GM13976 (cell line): ENCODE measurements at regions not wholly inside any gene's neighbourhood (a gene's known extent, or its start where the extent isn't known, plus 50 kb on each side); places are given as distances from the start of the nearest gene placed in this dataset.

Experiments
- DNase-seq: peaks from one replicate; pipeline ENCODE4 v3.0.0; 2012; ENCODE audit warnings: low spot score
- in situ Hi-C: fragments of 300-500 bp; cut with MboI; formaldehyde crosslinking; loops from one replicate; pipeline ENCODE4 v1.12.0; 2022; ENCODE audit warnings: low sequenced_read_pairs, mixed read lengths, inconsistent platforms; ENCODE audit not compliant: unreplicated experiment
- TF ChIP-seq, protein P1 (sequence below): IDR thresholded peaks from 2 replicates; pipeline ENCODE4 v1.5.1; 2012; ENCODE audit warnings: borderline replicate concordance, mild to moderate bottlenecking; ENCODE audit not compliant: insufficient read depth; ENCODE audit errors: extremely low read depth, missing control alignments, control extremely low read depth

DNA sequence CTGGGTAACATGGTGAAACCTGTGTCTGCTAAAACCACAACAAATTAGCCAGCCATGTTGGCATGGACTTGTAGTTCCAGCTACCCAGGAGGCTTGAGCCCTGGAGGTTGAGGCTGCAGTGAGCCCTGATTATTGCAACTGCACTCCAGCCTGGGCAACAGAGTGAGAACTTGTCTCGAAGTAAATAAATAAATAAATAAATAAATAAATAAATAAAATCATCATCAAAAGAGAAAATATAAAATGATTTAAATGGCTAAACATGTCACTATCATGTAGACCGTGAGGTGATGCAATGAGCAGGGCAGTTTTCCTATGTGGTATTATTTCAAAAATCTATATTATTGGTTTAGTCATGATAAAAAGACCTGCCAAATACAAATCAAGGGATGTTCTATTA lies 2074.3 kb downstream of the PCDH9 start:
- in situ Hi-C loops, result no loop called here
- TF ChIP-seq, protein P1, sequence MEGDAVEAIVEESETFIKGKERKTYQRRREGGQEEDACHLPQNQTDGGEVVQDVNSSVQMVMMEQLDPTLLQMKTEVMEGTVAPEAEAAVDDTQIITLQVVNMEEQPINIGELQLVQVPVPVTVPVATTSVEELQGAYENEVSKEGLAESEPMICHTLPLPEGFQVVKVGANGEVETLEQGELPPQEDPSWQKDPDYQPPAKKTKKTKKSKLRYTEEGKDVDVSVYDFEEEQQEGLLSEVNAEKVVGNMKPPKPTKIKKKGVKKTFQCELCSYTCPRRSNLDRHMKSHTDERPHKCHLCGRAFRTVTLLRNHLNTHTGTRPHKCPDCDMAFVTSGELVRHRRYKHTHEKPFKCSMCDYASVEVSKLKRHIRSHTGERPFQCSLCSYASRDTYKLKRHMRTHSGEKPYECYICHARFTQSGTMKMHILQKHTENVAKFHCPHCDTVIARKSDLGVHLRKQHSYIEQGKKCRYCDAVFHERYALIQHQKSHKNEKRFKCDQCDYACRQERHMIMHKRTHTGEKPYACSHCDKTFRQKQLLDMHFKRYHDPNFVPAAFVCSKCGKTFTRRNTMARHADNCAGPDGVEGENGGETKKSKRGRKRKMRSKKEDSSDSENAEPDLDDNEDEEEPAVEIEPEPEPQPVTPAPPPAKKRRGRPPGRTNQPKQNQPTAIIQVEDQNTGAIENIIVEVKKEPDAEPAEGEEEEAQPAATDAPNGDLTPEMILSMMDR, result no peak
- DNase-seq, result no peak

DNA sequence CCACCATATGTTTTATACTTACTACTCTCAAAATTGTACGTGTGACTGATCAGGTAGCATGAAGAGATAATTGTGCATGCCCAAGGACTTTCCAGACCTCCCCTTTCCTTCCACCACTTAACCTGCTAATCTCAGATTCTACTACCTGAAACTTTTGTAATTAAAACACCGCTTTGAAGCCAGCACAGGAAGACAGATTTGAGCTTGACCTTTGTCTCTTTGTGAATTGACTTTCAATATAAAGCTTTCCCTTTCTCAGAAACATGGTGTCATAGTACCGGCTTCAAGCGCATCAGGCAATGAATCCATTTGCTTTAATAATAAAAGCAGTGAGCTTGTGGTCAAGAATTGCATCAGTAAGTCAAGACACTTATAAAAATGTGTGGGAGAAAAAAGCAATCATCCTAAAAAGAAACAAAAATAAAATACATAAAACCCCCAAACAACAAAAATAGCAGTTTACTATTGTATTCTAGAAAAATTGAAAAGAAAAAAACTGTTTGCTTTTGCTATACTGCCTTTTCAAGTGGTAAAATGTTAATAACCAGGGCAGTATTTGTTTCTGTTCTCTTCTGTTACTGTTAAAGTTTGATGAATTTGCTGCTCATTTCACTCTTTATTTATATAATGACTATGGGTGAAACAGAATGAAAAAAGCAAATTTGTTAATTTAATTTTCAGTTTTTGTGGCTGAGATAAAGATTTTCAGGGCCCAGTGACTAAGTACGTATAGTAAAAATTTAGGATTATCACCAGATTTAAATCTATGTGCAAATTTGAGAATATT lies 2075.3 kb downstream of the PCDH9 start:
- no peak for DNase-seq
- in situ Hi-C loops, result no loop called here
- TF ChIP-seq, protein P1, result no peak

DNA sequence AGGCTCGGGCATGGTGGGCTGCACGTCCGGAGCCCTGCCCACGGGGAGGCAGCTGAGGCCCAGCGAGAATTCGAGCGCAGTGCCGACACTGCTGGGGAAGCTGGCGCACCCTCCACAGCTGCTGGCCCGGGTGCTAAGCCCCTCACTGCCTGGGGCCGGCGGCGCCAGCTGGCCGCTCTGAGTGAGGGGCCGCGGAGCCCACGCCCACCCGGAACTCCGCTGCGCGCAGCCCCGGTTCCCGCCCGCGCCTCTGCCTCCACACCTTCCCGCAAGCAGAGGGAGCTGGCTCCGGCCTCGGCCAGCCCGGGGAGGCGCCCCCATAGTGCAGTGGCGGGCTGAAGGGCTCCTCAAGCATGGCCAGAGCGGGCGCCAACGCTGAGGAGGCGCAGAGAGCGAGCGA lies 2080.4 kb downstream of the PCDH9 start:
- in situ Hi-C loops, result no loop called here

DNA sequence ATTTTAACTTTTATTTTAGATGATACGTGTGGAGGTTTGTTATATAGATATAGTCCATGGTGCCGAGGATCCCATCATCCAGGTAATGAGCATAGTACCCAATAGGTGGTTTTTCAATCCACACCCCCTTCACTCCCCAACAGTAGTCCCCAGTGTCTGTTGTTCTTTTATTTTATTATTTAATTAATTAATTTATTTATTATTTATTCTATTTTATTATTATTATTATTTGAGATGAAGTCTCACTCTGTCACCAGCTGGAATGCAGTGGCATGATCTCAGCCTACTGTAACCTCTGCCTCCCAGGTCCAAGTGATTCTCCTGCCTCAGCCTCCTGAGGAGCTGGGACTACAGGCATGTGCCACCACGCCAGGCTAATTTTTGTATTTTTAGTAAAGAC lies 2086.2 kb downstream of the PCDH9 start:
- in situ Hi-C loops, result no loop called here
- DNase-seq, result no peak
- TF ChIP-seq, protein P1, result no peak

More for the DNA sequence above, 2080.4 kb downstream of the PCDH9 start:
- no peak for DNase-seq
- TF ChIP-seq, protein P1, result no peak

DNA sequence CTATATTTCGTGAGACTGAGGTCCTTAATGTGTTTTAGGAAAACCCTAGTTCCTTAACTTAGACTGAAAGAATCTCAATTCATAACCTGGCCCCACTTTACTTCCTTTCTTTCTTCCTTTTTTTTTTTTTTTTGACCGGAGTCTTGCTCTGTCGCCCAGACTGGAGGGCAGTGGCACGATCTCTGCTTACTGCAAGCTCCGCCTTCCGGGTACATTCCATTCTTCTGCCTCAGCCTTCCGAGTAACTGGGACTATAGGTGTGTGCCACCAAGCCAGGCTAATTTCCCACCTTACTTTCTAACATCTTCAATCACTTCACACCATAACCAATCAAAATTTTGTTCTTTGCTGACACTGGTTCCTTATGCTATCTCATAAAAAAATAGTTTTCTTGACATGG lies 2097.0 kb downstream of the PCDH9 start:
- no peak for DNase-seq
- in situ Hi-C loops, result no loop called here
- TF ChIP-seq, protein P1, result no peak

DNA sequence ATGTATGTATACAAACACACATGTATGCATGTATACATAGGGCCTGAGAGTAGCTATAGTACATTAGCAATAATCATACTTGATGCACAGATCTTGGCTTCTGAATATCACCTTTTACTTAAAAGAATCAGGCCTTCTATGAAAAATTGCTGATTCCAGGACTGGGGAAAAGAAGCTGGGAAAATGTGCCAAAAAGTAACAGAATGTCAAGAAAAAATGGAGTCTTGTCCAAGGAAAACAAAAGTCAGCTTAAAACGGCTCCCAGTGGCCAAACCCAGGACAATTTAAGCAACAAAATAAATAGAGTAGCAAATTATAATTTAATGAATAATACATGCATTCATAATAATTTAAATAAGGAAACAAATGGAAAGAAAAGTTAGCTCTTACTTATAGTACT lies 2104.9 kb downstream of the PCDH9 start:
- no peak for DNase-seq
- TF ChIP-seq, protein P1, result no peak
- in situ Hi-C loops, result no loop called here
